ENCODE measurements at regions not wholly inside any gene's neighbourhood (a gene's known extent, or its start where the extent isn't known, plus 50 kb on each side); places are given as distances from the start of the nearest gene placed in this dataset.

- TF ChIP-seq EZH2 (IDR thresholded peaks at IDR 0.05) (no peak), POLR2AphosphoS5 (IDR thresholded peaks at IDR 0.05; ENCODE audit: borderline replicate concordance, low read depth, low read length) (no peak)
These were observed 119.2 kb downstream of the PCTP start for GRCh38 chr17:55870044-55870443.
